ENCODE measurements at regions not wholly inside any gene's neighbourhood (a gene's known extent, or its start where the extent isn't known, plus 50 kb on each side); places are given as distances from the start of the nearest gene placed in this dataset.
"Not testable (repeated sequence)": the region's sequence is repeated elsewhere in the genome, so short reads cannot be mapped to it uniquely, and the experiment has no call there.

DNA sequence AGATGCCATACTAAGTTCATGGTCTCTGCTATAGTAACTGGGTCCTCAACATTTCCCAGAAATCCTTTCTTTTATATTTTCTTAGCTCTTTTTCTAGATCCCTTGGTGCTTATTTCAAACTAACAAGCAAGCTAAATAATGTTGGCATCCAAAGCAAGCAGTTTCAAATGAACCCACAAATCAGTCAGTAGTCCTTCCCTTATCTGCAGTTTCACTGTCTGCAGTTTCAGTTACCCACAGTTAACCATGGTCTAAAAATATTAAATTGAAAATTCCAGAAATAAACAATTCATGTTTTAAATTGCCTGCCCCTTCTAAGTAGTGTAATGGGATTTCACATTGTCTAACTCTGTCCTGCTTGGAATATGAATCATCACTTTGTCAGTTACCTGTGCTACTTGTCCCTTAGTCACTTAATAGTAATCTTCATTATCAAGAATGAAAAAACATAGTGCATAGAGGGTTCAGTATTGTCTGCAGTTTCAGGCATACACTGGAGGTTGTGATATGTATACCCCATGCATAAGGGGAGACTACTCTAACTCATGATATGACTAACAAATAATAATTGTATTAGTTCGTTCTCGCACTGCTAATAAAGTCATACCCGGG lies 633.7 kb downstream of the MECOM start:
- DNase-seq = no peak

GRCh38 chr3:169028716-169029115 lies 634.8 kb downstream of the MECOM start:
- DNase-seq = no peak

- DNase-seq = no peak
Observed at GRCh38 chr3:169026543-169027182, 636.8 kb downstream of the MECOM start.

GRCh38 chr3:169022457-169022856 lies 641.1 kb downstream of the MECOM start:
- no peak for DNase-seq

- no peak for DNase-seq
Observed at GRCh38 chr3:169020371-169020770, 643.1 kb downstream of the MECOM start.

DNA sequence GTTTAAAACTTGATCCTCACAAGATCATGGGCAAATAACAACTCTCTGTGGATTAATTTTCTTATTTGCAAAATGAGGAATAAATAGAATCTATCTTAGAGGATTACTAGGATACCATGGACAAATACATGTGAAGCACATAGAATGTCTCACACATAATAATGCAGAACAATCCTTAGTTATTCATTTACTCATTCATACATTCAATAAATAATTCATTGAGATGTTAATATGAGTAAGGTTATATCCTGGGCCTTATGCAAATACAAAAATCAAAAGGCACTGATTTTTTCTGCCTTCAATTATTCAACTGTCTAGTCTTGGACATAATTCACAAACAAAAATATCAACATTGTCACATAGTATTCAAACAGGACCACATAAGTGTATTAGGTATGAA lies 654.1 kb downstream of the MECOM start:
- no peak for DNase-seq

GRCh38 chr3:169008776-169009358 lies 654.6 kb downstream of the MECOM start:
- DNase-seq = no peak

GRCh38 chr3:169007145-169007544 lies 656.4 kb downstream of the MECOM start:
- no peak for DNase-seq

DNA sequence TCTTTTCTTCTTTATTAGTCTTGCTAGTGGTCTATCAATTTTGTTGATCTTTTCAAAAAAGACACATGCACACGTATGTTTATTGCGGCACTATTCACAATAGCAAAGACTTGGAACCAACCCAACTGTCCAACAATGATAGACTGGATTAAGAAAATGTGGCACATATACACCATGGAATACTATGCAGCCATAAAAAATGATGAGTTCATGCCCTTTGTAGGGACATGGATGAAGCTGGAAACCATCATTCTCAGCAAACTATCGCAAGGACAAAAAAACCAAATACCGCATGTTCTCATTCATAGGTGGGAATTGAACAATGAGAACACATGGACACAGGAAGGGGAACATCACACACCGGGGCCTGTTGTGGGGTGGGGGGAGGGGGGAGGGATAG lies 657.1 kb downstream of the MECOM start:
- DNase-seq = not testable (repeated sequence)

DNA sequence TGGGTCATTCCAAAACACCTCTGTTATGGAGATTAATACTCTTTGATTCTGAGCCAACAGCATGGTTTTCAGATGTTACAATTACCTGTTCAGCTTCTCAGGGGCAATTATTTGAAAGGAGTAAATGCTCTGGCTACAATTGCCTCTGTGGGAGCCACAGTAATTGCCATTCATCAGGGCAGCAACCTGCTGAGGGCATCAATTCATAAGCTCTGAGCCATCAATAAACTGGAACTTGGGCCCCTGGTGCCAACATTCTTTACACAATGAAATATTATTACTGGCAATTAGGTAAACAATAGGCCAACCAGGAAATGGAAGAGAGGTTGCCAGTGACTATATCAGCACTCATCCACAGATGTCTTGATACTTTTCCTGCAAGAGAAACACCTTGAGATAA lies 660.8 kb downstream of the MECOM start:
- peak; percentile 90 for DNase-seq

DNA sequence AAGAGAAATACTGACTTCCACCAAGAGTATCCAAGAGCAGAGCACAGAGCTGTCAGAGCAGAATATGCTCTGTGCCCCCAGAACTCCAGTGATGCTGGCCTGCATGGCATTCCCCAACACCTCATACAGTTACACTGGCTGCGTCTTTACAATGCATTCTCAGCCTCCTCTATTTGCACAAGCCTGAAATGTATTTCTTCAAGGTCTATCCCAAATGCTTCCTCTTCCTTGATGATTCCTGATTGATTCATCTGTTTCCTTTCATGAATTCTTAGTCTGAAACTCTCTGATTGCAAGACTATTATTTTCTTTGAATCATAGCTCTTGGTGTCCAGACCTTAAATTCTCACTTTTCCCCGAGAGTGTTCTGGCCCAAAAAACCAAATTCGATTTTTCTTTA lies 664.7 kb downstream of the MECOM start:
- DNase-seq = no peak

DNA sequence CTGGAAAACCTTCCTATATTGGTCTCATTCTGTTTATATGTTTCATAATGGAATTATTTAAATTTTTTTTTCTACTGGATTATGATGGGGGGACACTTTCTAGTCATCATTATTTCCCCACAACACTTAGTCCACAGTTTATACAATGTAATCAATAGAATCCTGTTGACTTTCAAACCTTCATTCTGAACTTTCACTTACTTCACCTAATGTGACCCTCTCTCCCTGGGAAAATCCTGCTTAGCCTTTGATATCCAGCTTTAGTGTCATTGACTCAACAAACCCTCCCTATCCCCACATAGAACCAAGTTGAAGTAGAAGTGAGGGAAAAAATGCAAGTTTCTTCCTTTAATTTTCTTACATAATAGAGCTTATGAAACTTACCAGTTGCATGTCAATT lies 666.0 kb downstream of the MECOM start:
- no peak for DNase-seq

- DNase-seq = no peak
Observed at GRCh38 chr3:168996622-168997021, 666.9 kb downstream of the MECOM start.

- no peak for DNase-seq
Observed at GRCh38 chr3:168995129-168995528, 668.4 kb downstream of the MECOM start.

GRCh38 chr3:168991803-168992202 lies 671.7 kb downstream of the MECOM start:
- no peak for DNase-seq

- no peak for DNase-seq
Observed at GRCh38 chr3:168990621-168991020, 672.9 kb downstream of the MECOM start.

- no peak for DNase-seq
Observed at GRCh38 chr3:168990134-168990533, 673.4 kb downstream of the MECOM start.

- DNase-seq = no peak
Observed at GRCh38 chr3:168989396-168989795, 674.1 kb downstream of the MECOM start.

DNA sequence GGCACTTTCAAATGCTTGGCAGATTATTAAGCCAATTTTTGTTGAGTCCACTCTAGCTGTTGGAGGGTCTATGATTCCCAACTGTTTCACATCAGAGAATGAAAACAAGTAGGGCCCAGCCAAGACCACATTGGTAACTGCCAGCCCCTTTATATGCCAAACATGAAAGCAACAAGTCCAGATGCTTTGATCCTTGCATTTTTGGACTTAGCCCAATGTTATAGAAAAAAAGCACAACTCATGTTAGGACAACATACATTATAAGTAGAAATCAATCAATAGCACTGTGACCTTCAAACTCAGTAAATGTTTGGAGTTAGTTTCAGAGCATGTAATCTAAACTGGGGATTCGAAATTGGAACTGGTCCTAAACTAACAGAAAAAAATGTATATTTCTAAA lies 674.7 kb downstream of the MECOM start:
- no peak for DNase-seq

DNA sequence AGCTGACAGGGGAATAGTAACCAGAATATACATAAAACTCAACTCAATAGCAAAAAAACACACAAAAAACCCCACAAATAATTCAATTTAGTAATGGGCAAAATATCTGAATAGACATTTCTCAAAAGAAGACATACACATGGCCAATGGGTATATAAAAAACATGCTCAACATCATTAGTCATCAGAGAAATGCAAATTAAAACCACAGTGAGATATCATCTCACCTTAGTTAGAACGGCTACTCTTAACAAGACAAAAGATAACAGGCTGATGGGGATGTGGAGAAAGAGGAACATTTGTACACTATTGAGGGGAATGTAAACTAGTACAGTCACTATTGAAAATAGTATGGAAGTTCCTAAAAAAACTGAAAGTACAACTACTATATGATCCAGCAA lies 678.6 kb downstream of the MECOM start:
- no peak for DNase-seq

- DNase-seq = no peak
Observed at GRCh38 chr3:168983046-168983445, 680.5 kb downstream of the MECOM start.

DNA sequence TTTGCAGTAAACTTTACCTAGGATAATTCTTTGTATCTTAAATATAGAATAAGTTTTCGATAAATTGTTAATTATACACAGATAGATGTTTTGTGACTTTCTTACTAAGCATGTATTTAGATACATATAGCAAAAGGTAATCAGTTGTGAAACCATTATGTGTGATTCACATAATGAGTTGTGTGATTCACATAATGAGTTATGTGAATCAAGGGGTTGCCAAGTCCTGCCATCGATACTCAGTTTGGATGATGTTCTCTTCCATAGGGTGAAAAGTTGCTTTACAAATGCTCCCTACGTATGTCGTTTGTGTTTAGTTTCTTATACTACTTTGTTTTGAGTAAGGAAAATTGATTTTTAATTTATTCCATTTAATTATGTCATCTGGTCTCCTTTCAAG lies 682.1 kb downstream of the MECOM start:
- no peak for DNase-seq

DNA sequence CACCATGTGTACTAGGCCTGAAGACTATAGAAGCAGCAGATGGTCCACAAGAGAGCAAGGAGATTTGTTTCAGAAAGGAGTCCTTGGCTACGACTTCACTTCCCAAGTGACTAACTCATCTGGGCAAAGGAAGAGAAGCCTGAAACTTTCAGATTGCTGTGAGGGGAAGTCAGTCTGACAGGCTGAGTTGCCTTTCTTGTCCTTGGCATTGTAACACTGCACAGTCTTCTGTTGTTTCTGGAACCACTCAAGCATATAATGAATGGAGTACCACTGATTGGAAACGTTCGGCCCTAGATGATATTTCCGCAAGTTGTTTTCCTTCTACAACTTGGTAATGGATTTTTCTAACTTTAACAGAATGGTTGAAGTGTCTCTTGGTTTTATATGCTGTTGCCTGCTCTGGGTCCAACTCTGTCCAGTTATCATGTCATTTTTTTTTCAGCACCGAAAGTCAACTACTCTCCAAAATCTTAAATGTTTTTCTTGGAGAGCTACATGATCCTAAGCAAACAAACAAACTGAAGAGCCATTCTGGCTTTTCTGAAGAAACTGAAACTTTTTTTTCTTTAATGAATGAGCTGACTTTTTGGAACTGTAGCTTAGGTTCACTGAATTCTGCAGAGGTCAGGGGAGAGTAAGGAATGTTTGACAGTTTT lies 685.7 kb downstream of the MECOM start:
- DNase-seq = no peak

DNA sequence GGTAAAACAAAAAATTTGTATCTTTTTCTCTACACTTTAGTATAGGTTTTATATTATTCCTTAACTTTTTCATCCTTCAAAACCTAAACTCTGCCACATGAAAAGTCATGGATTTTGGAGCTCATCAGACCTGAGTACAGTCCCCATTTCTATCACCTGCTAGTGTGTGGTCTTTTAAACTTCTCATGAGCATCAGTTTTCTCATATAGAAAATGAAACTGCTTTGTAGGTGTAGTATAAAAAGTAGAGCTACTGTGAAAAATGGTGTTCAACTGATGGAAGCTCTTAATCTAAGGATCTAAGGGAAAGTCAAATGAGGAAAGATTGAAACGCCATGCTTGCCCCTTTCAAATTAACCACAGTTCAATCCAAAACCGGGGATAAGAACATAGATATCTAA lies 686.5 kb downstream of the MECOM start:
- DNase-seq = no peak

Data from NCI-H2107 (cell line).